Neural cell (in vitro differentiated cells): ENCODE measurements at regions not wholly inside any gene's neighbourhood (a gene's known extent, or its start where the extent isn't known, plus 50 kb on each side); places are given as distances from the start of the nearest gene placed in this dataset.

Experiments used
- CTCF ChIP-seq: fragments of 450-650 bp; IDR thresholded peaks from 2 replicates; pipeline ENCODE4 v1.5.1; 2014; ENCODE audit warnings: antibody characterized with exemption, mild to moderate bottlenecking, moderate library complexity; ENCODE audit not compliant: poor library complexity, severe bottlenecking
- EP300 ChIP-seq: fragments of 450-650 bp; conservative IDR thresholded peaks from 2 replicates; pipeline ENCODE4 v1.6.1; 2014; ENCODE audit warnings: antibody characterized with exemption, mild to moderate bottlenecking, moderate library complexity; ENCODE audit not compliant: poor library complexity, severe bottlenecking
- EZH2 ChIP-seq: fragments of 200-600, 300-800 bp; shearing (Covaris generic), sonication (generic); IDR thresholded peaks from 2 replicates; pipeline ENCODE4 v1.6.1; 2014; ENCODE audit warnings: antibody characterized with exemption, low read length, borderline replicate concordance, mild to moderate bottlenecking; ENCODE audit not compliant: insufficient read depth, poor library complexity, severe bottlenecking
- POLR2AphosphoS5 ChIP-seq: IDR thresholded peaks from 2 replicates; pipeline ENCODE4 v1.6.1; 2012
- RAD21 ChIP-seq: fragments of 450-650 bp; conservative IDR thresholded peaks from 2 replicates; pipeline ENCODE4 v1.6.1; 2014; ENCODE audit warnings: antibody characterized with exemption, mild to moderate bottlenecking, moderate library complexity
- REST ChIP-seq: IDR thresholded peaks from 2 replicates; pipeline ENCODE4 v1.6.1; 2012; ENCODE audit warnings: borderline replicate concordance

- TF ChIP-seq CTCF (no peak), POLR2AphosphoS5 (no peak), REST (no peak), EZH2 (no peak), RAD21 (no peak), EP300 (no peak)
Observed at GRCh38 chr7:69047151-69047754, 551.0 kb upstream of the AUTS2 start.
